ENCODE measurements at regions not wholly inside any gene's neighbourhood (a gene's known extent, or its start where the extent isn't known, plus 50 kb on each side); places are given as distances from the start of the nearest gene placed in this dataset.

GRCh38 chrX:40277672-40278071, 179.9 kb upstream of the BCOR start:
- no peak for DNase-seq
- no peak overlapping the region for H4K8ac ChIP-seq (ENCODE audit: low read depth, low read length)
- no peak overlapping the region for H3K4ac ChIP-seq (ENCODE audit: low read depth, low read length)
- no peak overlapping the region for H3K27ac ChIP-seq (ENCODE audit: low read depth, low read length)
- H2BK15ac ChIP-seq (replicated peaks; ENCODE audit: low read depth) = no peak overlapping the region
- H3K4me1 ChIP-seq (ENCODE audit: control insufficient read depth, low read depth, low read length) = no peaks in the 10 kb centered on the region
- no peak overlapping the region for H3K4me3 ChIP-seq (ENCODE audit: low read length)
- no peak overlapping the region for H3K9ac ChIP-seq (ENCODE audit: low read length)
- no peak overlapping the region for H3K23ac ChIP-seq (ENCODE audit: low read length)
- H2BK5ac ChIP-seq (ENCODE audit: low read length) = no peak overlapping the region
- no peaks in the 10 kb centered on the region for H3K27me3 ChIP-seq (ENCODE audit: insufficient read depth, low read length, poor library complexity)
- H3K56ac ChIP-seq (ENCODE audit: low read length) = no peak overlapping the region
- H4K5ac ChIP-seq (ENCODE audit: low read length) = no peak overlapping the region
- WGBS (ENCODE audit: extremely low coverage, insufficient coverage, low lambda C conversion rate) = no CpG with 5 or more reads among the region's 3 CpGs
- H3K36me3 ChIP-seq (ENCODE audit: control insufficient read depth, insufficient read depth, low read length) = no peaks in the 10 kb centered on the region
- no peak overlapping the region for H2AK5ac ChIP-seq (ENCODE audit: low read length)
- H2BK120ac ChIP-seq (ENCODE audit: low read depth, low read length) = no peak overlapping the region
- no peaks in the 10 kb centered on the region for H3K79me1 ChIP-seq (ENCODE audit: low read length)
- H3K4me2 ChIP-seq (ENCODE audit: low read length) = no peak overlapping the region
- no peaks in the 10 kb centered on the region for H3K79me2 ChIP-seq (ENCODE audit: control insufficient read depth, insufficient read depth, low read length)
- peak overlapping the region; percentile 51 for H3K18ac ChIP-seq (ENCODE audit: low read length)

DNA sequence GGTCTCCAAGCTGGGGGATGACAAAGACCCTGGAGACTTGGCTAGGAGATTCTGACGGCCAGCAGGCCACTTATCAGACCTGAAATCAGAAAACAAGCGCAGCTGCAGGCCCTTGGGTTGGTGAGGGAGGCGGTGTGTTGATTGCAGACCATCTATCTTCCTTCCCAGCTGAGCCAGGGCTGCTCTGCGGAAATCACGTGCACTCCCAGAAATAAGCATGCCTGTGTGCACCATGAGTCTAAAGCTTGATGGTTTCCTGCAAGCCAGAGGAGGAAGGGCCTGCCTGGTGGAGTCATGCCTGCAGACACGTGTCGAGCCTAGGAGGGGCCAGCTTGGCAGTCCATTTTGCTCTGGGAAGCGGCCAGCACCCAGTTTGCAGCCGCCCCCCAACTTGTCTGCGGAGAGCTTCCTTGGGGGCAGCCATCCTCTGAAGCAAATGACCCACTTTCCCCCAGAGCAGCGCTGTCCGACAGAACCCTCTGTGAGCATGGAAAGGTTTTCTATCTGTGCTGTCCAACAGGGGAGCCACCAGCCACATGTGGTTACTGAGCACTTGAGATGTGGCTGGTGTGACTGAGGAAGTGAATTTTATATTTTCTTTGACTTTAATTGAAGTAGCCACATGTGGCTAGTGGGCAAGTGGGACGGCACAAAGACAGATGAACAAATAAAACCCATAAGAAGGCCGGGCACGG, 175.7 kb upstream of the BCOR start:
- no peak overlapping the region for H3K9ac ChIP-seq (ENCODE audit: low read length)
- no peak overlapping the region for H3K4me3 ChIP-seq (ENCODE audit: low read length)
- H4K8ac ChIP-seq (ENCODE audit: low read depth, low read length) = no peak overlapping the region
- H3K18ac ChIP-seq (ENCODE audit: low read length) = no peak overlapping the region
- no peaks in the 10 kb centered on the region for H3K79me1 ChIP-seq (ENCODE audit: low read length)
- H3K27ac ChIP-seq (ENCODE audit: low read depth, low read length) = no peak overlapping the region
- no peak overlapping the region for H4K5ac ChIP-seq (ENCODE audit: low read length)
- no CpG with 5 or more reads among the region's 15 CpGs for WGBS (ENCODE audit: extremely low coverage, insufficient coverage, low lambda C conversion rate)
- no peak overlapping the region for H2BK5ac ChIP-seq (ENCODE audit: low read length)
- peak; percentile 69 for DNase-seq
- H3K4ac ChIP-seq (ENCODE audit: low read depth, low read length) = no peak overlapping the region
- H3K4me1 ChIP-seq (ENCODE audit: control insufficient read depth, low read depth, low read length) = peaks cover 2% of the 10 kb centered on the region
- H2BK15ac ChIP-seq (replicated peaks; ENCODE audit: low read depth) = no peak overlapping the region
- H3K23ac ChIP-seq (ENCODE audit: low read length) = no peak overlapping the region
- no peaks in the 10 kb centered on the region for H3K36me3 ChIP-seq (ENCODE audit: control insufficient read depth, insufficient read depth, low read length)
- no peak overlapping the region for H2AK5ac ChIP-seq (ENCODE audit: low read length)
- no peak overlapping the region for H2BK120ac ChIP-seq (ENCODE audit: low read depth, low read length)
- H3K79me2 ChIP-seq (ENCODE audit: control insufficient read depth, insufficient read depth, low read length) = no peaks in the 10 kb centered on the region
- no peaks in the 10 kb centered on the region for H3K27me3 ChIP-seq (ENCODE audit: insufficient read depth, low read length, poor library complexity)
- no peak overlapping the region for H3K4me2 ChIP-seq (ENCODE audit: low read length)
- peak overlapping the region; percentile 10 for H3K56ac ChIP-seq (ENCODE audit: low read length)

- no peak overlapping the region for H3K4me2 ChIP-seq (ENCODE audit: low read length)
- H3K27me3 ChIP-seq (ENCODE audit: insufficient read depth, low read length, poor library complexity) = no peaks in the 10 kb centered on the region
- no peak overlapping the region for H3K9ac ChIP-seq (ENCODE audit: low read length)
- no peak overlapping the region for H2BK120ac ChIP-seq (ENCODE audit: low read depth, low read length)
- H3K27ac ChIP-seq (ENCODE audit: low read depth, low read length) = no peak overlapping the region
- H3K18ac ChIP-seq (ENCODE audit: low read length) = no peak overlapping the region
- no peak overlapping the region for H3K4me3 ChIP-seq (ENCODE audit: low read length)
- no peak overlapping the region for H2AK5ac ChIP-seq (ENCODE audit: low read length)
- no peaks in the 10 kb centered on the region for H3K36me3 ChIP-seq (ENCODE audit: control insufficient read depth, insufficient read depth, low read length)
- H3K4ac ChIP-seq (ENCODE audit: low read depth, low read length) = peak overlapping the region; percentile 16
- peak; percentile 67 for DNase-seq
- no peaks in the 10 kb centered on the region for H3K79me2 ChIP-seq (ENCODE audit: control insufficient read depth, insufficient read depth, low read length)
- no peak overlapping the region for H3K23ac ChIP-seq (ENCODE audit: low read length)
- no peak overlapping the region for H4K8ac ChIP-seq (ENCODE audit: low read depth, low read length)
- no CpG with 5 or more reads among the region's 6 CpGs for WGBS (ENCODE audit: extremely low coverage, insufficient coverage, low lambda C conversion rate)
- peak overlapping the region; percentile 34 for H3K56ac ChIP-seq (ENCODE audit: low read length)
- H2BK15ac ChIP-seq (replicated peaks; ENCODE audit: low read depth) = no peak overlapping the region
- H3K79me1 ChIP-seq (ENCODE audit: low read length) = no peaks in the 10 kb centered on the region
- H3K4me1 ChIP-seq (ENCODE audit: control insufficient read depth, low read depth, low read length) = peaks cover 2% of the 10 kb centered on the region
- no peak overlapping the region for H2BK5ac ChIP-seq (ENCODE audit: low read length)
- no peak overlapping the region for H4K5ac ChIP-seq (ENCODE audit: low read length)
Observed at GRCh38 chrX:40272776-40273175, 175.0 kb upstream of the BCOR start.

GRCh38 chrX:40272141-40272540, 174.4 kb upstream of the BCOR start:
- no peak overlapping the region for H2BK120ac ChIP-seq (ENCODE audit: low read depth, low read length)
- H3K79me2 ChIP-seq (ENCODE audit: control insufficient read depth, insufficient read depth, low read length) = no peaks in the 10 kb centered on the region
- peak overlapping the region; percentile 16 for H3K4ac ChIP-seq (ENCODE audit: low read depth, low read length)
- no peak overlapping the region for H3K9ac ChIP-seq (ENCODE audit: low read length)
- DNase-seq = no peak
- H3K18ac ChIP-seq (ENCODE audit: low read length) = no peak overlapping the region
- H3K4me3 ChIP-seq (ENCODE audit: low read length) = no peak overlapping the region
- H3K79me1 ChIP-seq (ENCODE audit: low read length) = no peaks in the 10 kb centered on the region
- H2BK5ac ChIP-seq (ENCODE audit: low read length) = no peak overlapping the region
- H3K4me1 ChIP-seq (ENCODE audit: control insufficient read depth, low read depth, low read length) = peaks cover 2% of the 10 kb centered on the region
- H3K4me2 ChIP-seq (ENCODE audit: low read length) = no peak overlapping the region
- WGBS (ENCODE audit: extremely low coverage, insufficient coverage, low lambda C conversion rate) = no CpG with 5 or more reads among the region's 9 CpGs
- no peak overlapping the region for H3K23ac ChIP-seq (ENCODE audit: low read length)
- H4K8ac ChIP-seq (ENCODE audit: low read depth, low read length) = no peak overlapping the region
- H3K56ac ChIP-seq (ENCODE audit: low read length) = peak overlapping the region; percentile 56
- no peak overlapping the region for H3K27ac ChIP-seq (ENCODE audit: low read depth, low read length)
- no peaks in the 10 kb centered on the region for H3K36me3 ChIP-seq (ENCODE audit: control insufficient read depth, insufficient read depth, low read length)
- H2BK15ac ChIP-seq (replicated peaks; ENCODE audit: low read depth) = no peak overlapping the region
- no peak overlapping the region for H2AK5ac ChIP-seq (ENCODE audit: low read length)
- no peak overlapping the region for H4K5ac ChIP-seq (ENCODE audit: low read length)
- H3K27me3 ChIP-seq (ENCODE audit: insufficient read depth, low read length, poor library complexity) = no peaks in the 10 kb centered on the region

GRCh38 chrX:40268188-40268520, 170.4 kb upstream of the BCOR start:
- Histone ChIP-seq H2BK120ac (ENCODE audit: low read depth, low read length) (no peak overlapping the region), H2AK5ac (ENCODE audit: low read length) (no peak overlapping the region), H3K27ac (ENCODE audit: low read depth, low read length) (no peak overlapping the region), H3K79me1 (ENCODE audit: low read length) (no peaks in the 10 kb centered on the region), H3K36me3 (ENCODE audit: control insufficient read depth, insufficient read depth, low read length) (no peaks in the 10 kb centered on the region), H2BK15ac (replicated peaks; ENCODE audit: low read depth) (no peak overlapping the region), H3K18ac (ENCODE audit: low read length) (no peak overlapping the region), H3K56ac (ENCODE audit: low read length) (no peak overlapping the region), H4K8ac (ENCODE audit: low read depth, low read length) (no peak overlapping the region), H3K9ac (ENCODE audit: low read length) (no peak overlapping the region), H2BK5ac (ENCODE audit: low read length) (no peak overlapping the region), H3K4me2 (ENCODE audit: low read length) (no peak overlapping the region), H3K23ac (ENCODE audit: low read length) (no peak overlapping the region), H4K5ac (ENCODE audit: low read length) (no peak overlapping the region), H3K4me3 (ENCODE audit: low read length) (no peak overlapping the region), H3K4ac (ENCODE audit: low read depth, low read length) (no peak overlapping the region), H3K27me3 (ENCODE audit: insufficient read depth, low read length, poor library complexity) (no peaks in the 10 kb centered on the region), H3K4me1 (ENCODE audit: control insufficient read depth, low read depth, low read length) (peaks cover 2% of the 10 kb centered on the region), H3K79me2 (ENCODE audit: control insufficient read depth, insufficient read depth, low read length) (no peaks in the 10 kb centered on the region)
- no CpG with 5 or more reads among the region's 4 CpGs for WGBS (ENCODE audit: extremely low coverage, insufficient coverage, low lambda C conversion rate)
- DNase-seq = no peak
